Hematopoietic multipotent progenitor cell treated with erythropoietin and hydrocortisone succinate and interleukin-3 and kit ligand, for 6 days (in vitro differentiated cells): ENCODE measurements at regions not wholly inside any gene's neighbourhood (a gene's known extent, or its start where the extent isn't known, plus 50 kb on each side); places are given as distances from the start of the nearest gene placed in this dataset.
"Not testable (repeated sequence)": the region's sequence is repeated elsewhere in the genome, so short reads cannot be mapped to it uniquely, and the experiment has no call there.

Source experiments
- DNase-seq: peaks from one replicate; pipeline ENCODE4 v3.0.0-alpha.2; 2015

DNA sequence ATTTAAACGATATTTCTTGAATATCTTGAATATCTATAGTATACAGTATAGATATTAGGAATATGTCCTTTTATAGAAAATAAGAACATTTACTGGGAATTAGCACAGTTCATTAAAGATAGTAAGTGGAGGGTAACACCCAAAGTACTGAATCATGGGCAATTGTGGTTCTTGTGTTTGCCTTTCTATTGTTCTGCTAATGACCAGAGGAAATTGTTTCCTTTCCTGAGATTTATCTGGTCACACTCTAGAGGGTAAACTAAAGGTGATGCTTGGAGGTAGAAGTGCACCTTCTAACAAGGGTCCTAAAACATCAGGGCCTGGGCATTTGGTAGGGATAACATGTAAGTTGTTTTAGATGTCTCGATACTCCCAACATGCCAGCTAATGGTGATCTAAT, 241.3 kb upstream of the SFRP2 start:
- DNase-seq, result no peak

GRCh38 chr4:154029171-154029570, 240.3 kb upstream of the SFRP2 start:
- no peak for DNase-seq

- no peak for DNase-seq
Observed at GRCh38 chr4:154025110-154025509, 236.2 kb upstream of the SFRP2 start.

DNA sequence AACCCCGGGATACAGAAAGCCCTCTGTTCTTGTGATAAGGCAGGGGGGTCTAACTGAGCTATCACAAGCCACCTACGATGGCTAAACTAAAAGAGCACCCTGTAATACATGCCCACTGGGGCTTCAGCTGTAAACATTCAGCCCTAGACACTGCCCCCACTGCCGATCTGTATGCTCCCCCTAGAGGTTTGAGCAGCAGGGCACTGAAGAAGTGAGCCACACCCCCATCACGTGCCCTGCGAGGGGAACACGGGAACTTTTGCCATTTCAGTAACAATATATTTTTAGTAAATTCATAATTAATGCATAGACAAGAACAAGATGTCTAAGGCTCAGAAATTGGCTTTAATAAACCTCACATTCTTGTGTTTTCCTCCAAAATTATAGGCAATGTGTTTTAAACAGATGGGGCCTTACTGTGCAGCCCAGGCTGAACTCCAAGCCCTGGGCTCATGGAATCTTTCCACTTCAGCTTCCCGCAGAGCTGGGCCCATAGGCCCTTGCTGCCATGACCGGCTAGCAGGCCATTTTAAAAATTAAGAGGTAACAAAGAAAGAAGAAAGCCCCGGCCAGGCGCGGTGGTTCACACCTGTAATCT, 235.3 kb upstream of the SFRP2 start:
- peak; percentile 6 for DNase-seq

DNA sequence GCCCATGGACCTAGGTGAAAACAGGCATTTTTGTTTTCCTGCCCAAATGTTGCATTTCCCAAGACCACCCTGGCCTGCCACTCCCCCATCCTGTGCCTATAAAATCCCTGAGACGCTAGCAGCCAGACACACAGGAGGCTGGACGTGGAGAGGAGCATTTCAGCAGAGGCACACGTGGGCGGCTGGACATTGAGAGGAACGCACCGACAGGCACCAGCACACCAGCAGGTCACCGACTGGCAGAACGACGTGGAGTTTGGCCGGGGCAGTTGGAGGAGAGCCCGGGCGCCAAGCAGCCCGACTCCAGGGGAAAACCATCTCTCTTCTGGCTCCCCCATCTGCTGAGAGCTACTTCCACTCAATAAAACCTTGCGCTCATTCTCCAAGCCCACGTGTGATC, 234.8 kb upstream of the SFRP2 start:
- not testable (repeated sequence) for DNase-seq

GRCh38 chr4:154019811-154020210, 230.9 kb upstream of the SFRP2 start:
- DNase-seq, result no peak

DNA sequence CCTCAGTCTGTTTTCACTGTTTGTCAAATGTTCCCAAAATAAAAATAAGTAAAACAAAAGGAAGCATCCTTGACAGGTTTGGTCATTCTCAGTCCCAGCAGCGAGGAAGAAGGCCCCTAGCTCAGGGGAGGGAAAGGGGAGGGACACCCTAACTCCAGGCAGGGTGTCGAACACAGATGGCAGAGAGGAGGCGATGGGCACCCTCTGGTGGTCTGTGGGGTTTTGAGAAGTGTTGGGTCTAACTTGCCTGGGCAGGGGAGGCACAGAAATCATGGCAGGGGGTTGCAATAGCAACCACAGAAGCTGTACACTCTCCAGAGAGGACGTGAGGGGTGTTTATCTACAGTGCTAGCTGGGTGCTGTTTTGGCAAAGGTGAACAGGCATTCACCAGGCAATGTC, 229.8 kb upstream of the SFRP2 start:
- DNase-seq, result no peak

- no peak for DNase-seq
Observed at GRCh38 chr4:154015578-154015977, 226.7 kb upstream of the SFRP2 start.

DNA sequence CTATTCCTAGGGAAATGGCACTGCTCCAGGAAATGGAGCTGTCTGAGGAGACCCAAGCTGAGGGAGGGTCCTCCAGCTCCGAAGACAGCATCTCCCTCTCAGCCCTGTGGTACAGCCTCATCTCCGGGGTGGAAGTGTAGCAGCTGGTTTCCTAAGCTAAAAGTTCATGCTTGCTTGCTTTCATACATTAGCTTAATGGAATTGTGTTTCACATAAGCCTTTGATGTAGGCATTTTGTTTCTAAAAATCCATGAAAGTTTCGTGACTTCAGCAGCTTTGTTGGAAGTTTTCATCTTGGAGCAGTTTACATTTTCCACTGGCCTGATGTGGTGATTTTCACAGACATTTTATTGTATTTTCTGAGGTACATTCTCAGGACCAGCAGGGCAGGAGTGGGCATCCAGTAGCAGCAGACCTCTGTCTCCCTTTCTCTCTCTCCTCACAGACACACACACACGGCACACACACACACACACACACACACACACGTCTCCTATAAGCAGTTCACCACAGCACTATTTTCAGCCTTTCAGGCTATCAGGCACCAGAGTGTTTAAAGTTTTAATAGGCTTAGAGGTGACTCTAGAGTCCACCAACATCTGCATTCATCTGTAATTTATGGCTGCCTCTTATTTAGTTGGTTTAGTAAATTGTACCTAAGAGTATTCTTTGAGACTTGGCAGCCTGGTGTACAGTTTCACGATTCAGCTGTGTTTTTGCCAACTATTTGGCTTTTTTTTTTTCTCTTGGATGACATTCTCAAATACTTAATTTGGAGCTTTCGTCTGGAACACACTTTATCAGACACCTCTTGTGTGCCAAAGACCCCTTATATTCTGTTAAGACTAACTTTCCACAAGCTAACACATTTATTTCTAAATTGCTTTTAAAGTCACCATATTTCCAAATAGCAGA, 225.8 kb upstream of the SFRP2 start:
- no peak for DNase-seq

- DNase-seq, result no peak
Observed at GRCh38 chr4:154013576-154013975, 224.7 kb upstream of the SFRP2 start.

- DNase-seq, result no peak
Observed at GRCh38 chr4:154010371-154010770, 221.5 kb upstream of the SFRP2 start.

GRCh38 chr4:154009788-154010187, 220.9 kb upstream of the SFRP2 start:
- DNase-seq, result no peak

DNA sequence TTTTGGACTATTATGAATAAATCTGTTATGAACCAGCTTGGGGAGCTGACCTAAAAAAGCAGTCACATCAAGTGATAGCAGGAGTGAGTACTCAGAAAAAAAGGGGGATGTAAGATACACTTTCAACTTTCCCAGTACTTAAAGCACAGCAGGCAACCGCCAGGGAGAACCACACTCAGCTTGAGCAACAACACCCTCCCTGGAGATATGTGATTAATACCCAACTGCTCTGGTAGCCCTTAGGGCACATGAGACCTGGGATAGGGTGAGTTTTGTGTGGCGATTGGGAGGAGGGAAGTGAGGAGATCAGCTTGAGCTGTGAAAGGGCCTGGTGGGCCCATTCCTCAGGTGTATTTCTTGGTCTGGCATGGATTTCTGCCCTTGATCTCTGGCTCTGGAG, 220.3 kb upstream of the SFRP2 start:
- no peak for DNase-seq

DNA sequence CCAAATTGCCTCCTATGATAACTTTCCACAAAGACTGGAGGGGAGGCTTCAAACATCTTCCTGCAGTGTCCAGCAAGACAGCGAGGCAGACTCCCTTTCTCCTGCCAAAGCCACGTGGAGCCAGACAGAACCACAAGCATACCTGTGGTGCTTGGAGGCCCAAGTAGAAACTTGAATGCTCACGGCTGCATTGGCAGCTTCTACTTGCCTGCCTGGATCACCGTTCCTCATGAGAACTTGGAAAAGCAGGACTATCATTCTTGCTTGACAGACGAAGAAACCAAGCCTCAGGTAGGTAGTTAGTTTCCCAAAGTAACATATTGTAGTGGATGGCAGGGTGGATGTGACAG, 216.3 kb upstream of the SFRP2 start:
- no peak for DNase-seq

GRCh38 chr4:154004507-154005170, 215.8 kb upstream of the SFRP2 start:
- no peak for DNase-seq

DNA sequence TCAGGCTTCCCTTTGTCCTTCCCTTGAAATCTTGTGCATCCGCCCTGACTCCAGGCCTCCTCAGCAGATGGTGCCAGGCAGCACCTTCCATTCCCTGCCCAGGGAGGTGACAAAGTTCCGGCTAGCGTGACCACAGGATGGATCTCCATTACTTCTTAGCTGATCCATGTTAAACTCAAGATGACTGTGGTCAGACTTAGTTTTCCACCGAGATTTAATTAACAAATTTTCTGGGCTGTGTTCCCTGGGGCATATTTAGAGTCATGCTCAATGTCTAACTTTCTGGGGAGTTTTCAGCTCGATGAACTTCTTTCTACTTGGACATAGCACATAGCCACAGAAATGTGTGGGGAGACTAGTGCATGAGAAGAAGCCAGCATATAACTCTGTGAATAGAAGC, 215.1 kb upstream of the SFRP2 start:
- no peak for DNase-seq

GRCh38 chr4:154003378-154003777, 214.5 kb upstream of the SFRP2 start:
- DNase-seq, result no peak

- no peak for DNase-seq
Observed at GRCh38 chr4:154001193-154001592, 212.3 kb upstream of the SFRP2 start.

DNA sequence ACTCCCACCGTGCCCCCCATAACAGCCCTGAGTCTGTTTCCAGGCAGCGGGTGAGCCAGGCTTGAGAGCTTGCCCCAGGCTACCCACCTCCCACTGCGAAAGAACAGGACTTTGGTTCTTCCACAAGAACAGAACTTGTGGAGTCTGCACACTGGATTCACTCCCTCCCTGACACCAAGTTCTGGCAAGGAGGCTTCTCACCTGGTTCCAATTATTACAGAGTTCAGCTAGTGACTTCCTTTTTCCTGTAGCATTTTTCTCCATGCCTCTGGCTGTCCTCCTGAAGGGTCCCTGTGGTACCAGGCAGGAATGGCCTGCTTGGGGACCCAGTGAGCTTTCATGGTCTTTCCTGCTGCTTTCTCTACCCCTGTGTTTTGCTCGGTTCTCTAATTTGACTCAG, 208.6 kb upstream of the SFRP2 start:
- DNase-seq, result no peak

GRCh38 chr4:153989505-153989904, 200.6 kb upstream of the SFRP2 start:
- DNase-seq, result no peak

GRCh38 chr4:153988492-153989363, 199.8 kb upstream of the SFRP2 start:
- no peak for DNase-seq

DNA sequence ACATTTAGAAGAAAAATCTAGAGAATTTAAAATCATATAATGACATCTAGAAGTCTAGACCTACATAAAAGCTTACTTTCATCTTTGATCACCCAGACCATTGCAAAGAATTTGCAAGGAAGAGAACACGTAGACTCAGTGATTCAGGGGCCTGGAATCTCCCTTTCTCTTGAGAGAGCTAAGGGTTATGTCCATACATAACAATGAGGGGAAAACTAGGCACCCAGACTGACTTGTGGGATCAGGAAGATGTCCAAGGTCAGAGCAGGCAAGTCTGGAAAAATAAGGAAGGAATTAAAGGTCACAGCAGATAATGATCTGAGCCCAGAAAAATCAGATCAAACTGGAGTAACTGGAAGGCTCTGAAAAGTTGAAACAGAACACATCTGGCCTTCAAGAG, 198.4 kb upstream of the SFRP2 start:
- DNase-seq, result no peak

- DNase-seq, result no peak
Observed at GRCh38 chr4:153976954-153977353, 188.1 kb upstream of the SFRP2 start.
